ENCODE measurements at regions not wholly inside any gene's neighbourhood (a gene's known extent, or its start where the extent isn't known, plus 50 kb on each side); places are given as distances from the start of the nearest gene placed in this dataset.

- TF ChIP-seq CTCF (IDR thresholded peaks at IDR 0.05), result no peak
- TF ChIP-seq POLR2AphosphoS5 (IDR thresholded peaks at IDR 0.05), result no peak
- no peak for TF ChIP-seq POLR2A (IDR thresholded peaks at IDR 0.05)
These were observed 158.5 kb downstream of the COPS8 start for GRCh38 chr2:237244178-237244577.

Measured in stomach (tissue), 4 donors.